ENCODE measurements at regions not wholly inside any gene's neighbourhood (a gene's known extent, or its start where the extent isn't known, plus 50 kb on each side); places are given as distances from the start of the nearest gene placed in this dataset.

DNA sequence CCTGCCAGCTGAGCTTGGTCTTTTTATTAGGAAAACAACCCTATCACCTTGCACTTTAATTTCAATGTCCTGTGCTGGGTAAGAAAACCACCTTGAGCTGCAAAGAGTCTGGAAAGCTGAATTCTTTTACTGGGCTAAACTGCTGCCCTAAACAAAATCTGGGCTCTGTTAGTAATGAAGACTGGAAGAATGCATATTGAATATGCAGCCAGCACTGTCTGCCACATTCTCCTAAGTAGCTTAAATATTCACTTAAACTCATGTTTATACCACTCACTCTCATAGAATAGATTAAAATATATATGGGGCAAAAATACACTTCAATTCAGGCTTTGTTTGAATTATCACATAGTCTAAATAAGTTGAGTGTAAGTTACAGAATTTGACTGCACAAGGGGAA is 158.0 kb downstream of the TGFB2 start:
- TF ChIP-seq, protein P1, sequence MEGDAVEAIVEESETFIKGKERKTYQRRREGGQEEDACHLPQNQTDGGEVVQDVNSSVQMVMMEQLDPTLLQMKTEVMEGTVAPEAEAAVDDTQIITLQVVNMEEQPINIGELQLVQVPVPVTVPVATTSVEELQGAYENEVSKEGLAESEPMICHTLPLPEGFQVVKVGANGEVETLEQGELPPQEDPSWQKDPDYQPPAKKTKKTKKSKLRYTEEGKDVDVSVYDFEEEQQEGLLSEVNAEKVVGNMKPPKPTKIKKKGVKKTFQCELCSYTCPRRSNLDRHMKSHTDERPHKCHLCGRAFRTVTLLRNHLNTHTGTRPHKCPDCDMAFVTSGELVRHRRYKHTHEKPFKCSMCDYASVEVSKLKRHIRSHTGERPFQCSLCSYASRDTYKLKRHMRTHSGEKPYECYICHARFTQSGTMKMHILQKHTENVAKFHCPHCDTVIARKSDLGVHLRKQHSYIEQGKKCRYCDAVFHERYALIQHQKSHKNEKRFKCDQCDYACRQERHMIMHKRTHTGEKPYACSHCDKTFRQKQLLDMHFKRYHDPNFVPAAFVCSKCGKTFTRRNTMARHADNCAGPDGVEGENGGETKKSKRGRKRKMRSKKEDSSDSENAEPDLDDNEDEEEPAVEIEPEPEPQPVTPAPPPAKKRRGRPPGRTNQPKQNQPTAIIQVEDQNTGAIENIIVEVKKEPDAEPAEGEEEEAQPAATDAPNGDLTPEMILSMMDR (IDR thresholded peaks at IDR 0.05), result no peak
- TF ChIP-seq POLR2A (IDR thresholded peaks at IDR 0.05), result no peak
- no peak for TF ChIP-seq EP300 (IDR thresholded peaks at IDR 0.05)
- DNase-seq, result no peak
- Histone ChIP-seq H3K27me3 (no peaks in the 10 kb centered on the region), H3K9me3 (no peaks in the 10 kb centered on the region), H3K27ac (no peak overlapping the region), H3K36me3 (no peaks in the 10 kb centered on the region), H3K4me3 (no peak overlapping the region), H3K4me1 (ENCODE audit: insufficient read depth) (peaks cover 1% of the 10 kb centered on the region)
- intact Hi-C loops (cut with DNase I), result no loop called here

DNA sequence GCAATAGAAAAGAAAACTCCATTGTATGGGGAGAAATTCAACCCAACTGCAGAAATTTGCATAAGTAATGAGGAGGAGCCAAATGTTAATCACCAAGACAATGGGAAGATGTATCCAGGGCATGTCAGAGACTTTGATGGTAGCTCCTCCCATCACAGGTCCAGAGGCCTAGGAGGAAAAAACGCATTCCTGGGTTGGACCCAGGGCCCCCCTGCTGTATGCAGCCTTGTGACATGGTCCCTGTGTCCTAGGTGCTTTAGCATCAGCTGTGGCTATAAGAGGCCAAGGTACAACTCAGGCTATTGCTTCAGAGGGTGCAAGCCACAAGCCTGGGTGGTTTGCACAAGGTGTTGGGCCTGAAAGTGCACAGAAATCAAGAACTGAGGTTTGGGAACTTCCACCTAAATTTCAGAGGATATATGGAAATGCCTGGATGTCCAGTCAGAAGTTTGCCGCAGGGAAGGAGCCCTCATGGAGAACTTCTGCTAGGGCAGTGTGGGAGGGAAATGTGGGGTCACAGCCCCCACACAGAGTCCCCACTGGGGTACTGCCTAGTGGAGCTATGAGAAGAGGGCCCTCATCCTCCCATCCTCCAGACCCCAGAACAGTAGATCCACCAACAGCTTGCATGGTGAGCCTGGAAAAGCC is 162.3 kb downstream of the TGFB2 start:
- H3K27ac ChIP-seq, result no peak overlapping the region

DNA sequence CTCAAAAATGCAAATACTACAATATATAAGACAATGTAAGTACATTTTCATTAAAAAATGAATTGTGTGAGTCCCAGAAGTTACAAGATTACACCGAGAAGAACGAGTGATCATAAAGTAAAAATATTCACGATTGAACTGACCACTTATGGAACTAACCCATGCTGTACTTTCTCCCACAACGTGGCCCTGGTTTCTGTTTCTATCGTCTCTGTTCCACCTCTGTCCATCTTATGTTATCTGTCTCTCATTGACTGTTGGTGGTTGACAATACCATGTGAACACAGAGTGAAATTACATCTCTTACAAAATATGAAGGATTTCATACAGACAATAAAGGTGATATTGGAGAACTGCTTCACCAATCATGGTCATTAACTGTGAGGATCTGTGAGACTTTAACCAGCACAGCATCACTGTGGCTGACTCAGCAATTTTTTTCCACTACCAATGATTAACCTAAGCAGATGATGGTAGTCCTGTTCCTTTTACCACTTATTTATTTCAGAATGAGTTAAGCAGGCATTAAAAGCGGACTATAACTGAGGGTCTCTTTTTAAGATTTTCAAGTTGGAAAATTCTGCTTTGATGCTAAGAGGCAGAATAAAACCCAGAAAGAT is 165.1 kb downstream of the TGFB2 start:
- Histone ChIP-seq H3K4me3 (no peak overlapping the region), H3K4me1 (ENCODE audit: insufficient read depth) (no peaks in the 10 kb centered on the region), H3K9me3 (no peaks in the 10 kb centered on the region), H3K36me3 (no peaks in the 10 kb centered on the region), H3K27ac (no peak overlapping the region), H3K27me3 (no peaks in the 10 kb centered on the region)
- TF ChIP-seq, protein P1 (IDR thresholded peaks at IDR 0.05), result no peak
- TF ChIP-seq EP300 (IDR thresholded peaks at IDR 0.05) (no peak), POLR2A (IDR thresholded peaks at IDR 0.05) (no peak)
- intact Hi-C loops (cut with DNase I), result no loop called here
- DNase-seq, result no peak
- WGBS, 3 donors, result 90 to 92% (median 91%) methylated on average over 6 of the region's 6 CpGs

More for the DNA sequence above, 162.3 kb downstream of the TGFB2 start:
- 90 to 95% (median 94%) methylated on average over 2 of the region's 2 CpGs for WGBS, 3 donors
- H3K36me3 ChIP-seq, result no peaks in the 10 kb centered on the region
- H3K4me1 ChIP-seq (ENCODE audit: insufficient read depth), result no peaks in the 10 kb centered on the region
- TF ChIP-seq, protein P1 (IDR thresholded peaks at IDR 0.05), result no peak
- no peak for TF ChIP-seq POLR2A (IDR thresholded peaks at IDR 0.05)
- no peak for TF ChIP-seq EP300 (IDR thresholded peaks at IDR 0.05)
- no peaks in the 10 kb centered on the region for H3K27me3 ChIP-seq
- no peaks in the 10 kb centered on the region for H3K9me3 ChIP-seq
- no peak for DNase-seq
- no peak overlapping the region for H3K4me3 ChIP-seq
- intact Hi-C loops (cut with DNase I), result no loop called here

DNA sequence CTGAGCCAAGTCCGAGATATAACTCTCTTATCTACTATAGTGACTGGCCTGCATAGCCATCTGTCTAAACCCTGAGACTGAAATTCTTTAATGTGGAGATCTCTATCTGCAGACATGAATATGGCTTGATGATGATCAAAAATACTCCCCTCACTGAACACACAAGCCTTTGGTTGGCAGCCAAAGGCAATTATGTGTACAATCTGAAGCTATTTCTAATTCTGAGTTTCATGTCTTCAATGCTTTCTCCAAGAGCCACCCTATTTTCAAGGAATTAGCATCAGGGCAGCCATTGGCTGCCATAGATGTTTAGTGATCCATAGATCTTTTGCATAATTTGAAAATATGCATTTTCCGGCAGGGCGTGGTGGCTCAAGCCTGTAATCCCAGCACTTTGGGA is 168.2 kb downstream of the TGFB2 start:
- TF ChIP-seq POLR2A (IDR thresholded peaks at IDR 0.05), result no peak
- TF ChIP-seq, protein P1 (IDR thresholded peaks at IDR 0.05), result no peak
- TF ChIP-seq EP300 (IDR thresholded peaks at IDR 0.05), result no peak
- Histone ChIP-seq H3K27me3 (no peaks in the 10 kb centered on the region), H3K9me3 (no peaks in the 10 kb centered on the region), H3K4me3 (no peak overlapping the region), H3K27ac (no peak overlapping the region), H3K4me1 (ENCODE audit: insufficient read depth) (no peaks in the 10 kb centered on the region), H3K36me3 (no peaks in the 10 kb centered on the region)
- no peak for DNase-seq
- WGBS, 3 donors, result 91 to 95% (median 94%) methylated on average over 3 of the region's 3 CpGs
- intact Hi-C loops (cut with DNase I), result no loop called here

Data from ovary (tissue), 7 donors.